Activated CD8-positive, alpha-beta memory T cell treated with anti-CD3 and anti-CD28 coated beads, Interleukin-2, amount 50 U/mL, for 1 hour (primary cell): ENCODE measurements at regions not wholly inside any gene's neighbourhood (a gene's known extent, or its start where the extent isn't known, plus 50 kb on each side); places are given as distances from the start of the nearest gene placed in this dataset.
"Not testable (repeated sequence)": the region's sequence is repeated elsewhere in the genome, so short reads cannot be mapped to it uniquely, and the experiment has no call there.

Experiments used
- DNase-seq: peaks from one replicate; pipeline ENCODE4 v3.0.0-alpha.2; 2020; ENCODE audit errors: extremely low read depth

DNA sequence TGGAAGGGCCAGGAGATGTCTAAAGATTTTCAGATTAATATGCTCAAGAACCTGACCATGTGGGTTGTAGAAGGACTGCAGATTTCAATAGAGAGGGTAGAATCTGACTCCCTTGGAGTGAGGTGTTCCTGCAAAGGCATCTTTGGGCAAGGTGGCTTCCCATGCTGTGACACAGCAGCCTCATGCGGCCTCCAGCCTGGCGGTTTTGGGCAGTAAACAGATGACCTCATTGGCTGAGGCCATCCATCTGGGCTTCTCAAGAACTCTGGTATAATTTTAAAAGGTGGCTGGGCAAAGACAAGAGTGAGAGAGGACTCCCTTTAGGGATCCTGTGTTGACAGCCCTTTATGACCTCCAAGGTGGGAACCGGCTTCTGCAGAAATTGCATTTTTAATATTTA is 90.3 kb upstream of the ERCC6L2 start:
- DNase-seq: no peak

DNA sequence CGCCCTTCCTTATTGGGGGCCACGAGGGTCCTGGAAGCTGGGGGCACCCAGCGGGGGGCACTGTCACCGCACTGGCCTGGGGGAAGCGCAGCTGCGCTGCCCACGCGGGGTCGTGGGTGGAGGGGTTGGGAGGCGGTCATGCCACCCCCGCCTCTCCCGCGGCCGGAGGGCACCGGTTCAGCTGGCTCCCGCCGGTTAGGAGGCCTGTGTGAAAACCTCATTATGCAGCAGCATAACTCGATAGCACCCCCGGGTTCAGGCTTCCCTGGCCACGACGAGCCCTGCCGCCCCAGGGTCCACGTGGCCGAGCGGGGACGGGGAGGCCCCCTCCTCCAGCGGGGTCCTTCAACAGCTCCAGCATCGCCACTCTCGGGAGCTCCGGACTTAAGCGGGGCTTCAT is 91.2 kb upstream of the ERCC6L2 start:
- no peak for DNase-seq

DNA sequence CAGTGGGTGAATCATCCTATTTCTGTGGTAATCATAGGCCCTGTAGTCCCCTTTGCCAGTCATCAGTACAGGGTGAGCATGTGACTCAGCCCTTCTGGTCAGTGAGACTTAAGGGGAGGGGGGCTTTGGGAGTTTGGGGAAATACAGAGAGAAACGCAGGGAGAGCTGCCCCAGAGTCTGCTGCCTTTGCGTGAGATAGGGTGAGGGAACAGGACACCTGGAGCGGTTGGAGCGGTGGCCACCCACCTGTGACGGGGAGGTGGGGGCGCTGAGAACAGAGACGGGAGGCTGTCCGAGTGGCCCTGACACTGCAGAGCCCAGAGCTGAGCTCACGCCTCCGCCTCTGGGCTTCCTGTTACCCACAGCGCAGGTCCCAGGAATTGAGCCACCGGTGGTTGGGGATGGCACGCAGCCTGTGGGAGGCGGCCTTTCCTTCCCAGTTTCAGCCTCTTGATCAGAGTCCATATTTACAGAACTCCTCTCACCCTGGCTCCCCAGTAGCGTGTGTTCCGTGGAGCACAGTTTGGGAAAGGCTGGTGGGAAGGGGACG is 92.0 kb upstream of the ERCC6L2 start:
- DNase-seq: no peak

DNA sequence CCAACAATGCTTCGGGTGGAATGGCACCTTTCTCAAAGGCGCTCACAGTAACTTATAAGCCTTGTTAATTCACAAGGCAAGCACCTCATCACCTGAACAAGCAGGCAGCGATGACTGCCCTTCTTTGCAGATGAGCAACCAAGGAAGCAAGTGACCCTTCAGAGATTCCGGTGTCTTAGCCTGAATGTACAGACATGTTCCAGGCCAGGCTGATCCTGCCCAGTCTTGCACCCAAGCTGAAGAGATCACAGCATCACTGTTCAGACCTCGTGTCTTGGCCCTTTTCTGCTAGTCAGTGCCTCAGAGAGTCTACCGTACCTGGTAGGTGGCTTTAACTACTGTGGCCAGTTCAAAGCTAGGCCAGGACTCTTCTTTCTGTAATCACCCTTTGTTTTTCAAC is 94.7 kb upstream of the ERCC6L2 start:
- no peak for DNase-seq

DNA sequence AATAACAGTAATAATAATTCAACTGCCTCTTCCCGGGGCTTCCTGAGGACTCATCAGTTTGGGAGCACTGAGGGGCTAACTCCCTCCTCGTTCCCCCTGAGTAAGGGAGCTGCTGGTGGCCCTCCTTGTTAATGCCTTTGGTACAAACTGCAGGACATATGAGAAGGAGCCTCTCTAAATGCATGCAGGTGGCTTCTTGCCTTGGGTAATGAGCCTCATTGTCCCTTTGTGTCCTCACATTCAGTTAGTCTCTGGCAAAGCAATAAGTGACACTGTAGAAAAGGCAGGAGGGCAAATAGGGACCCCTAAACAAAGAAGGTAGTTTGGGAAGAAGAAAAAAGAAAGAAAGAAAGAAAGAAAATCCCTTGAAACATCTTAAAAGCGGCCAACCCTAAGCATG is 95.4 kb upstream of the ERCC6L2 start:
- no peak for DNase-seq

DNA sequence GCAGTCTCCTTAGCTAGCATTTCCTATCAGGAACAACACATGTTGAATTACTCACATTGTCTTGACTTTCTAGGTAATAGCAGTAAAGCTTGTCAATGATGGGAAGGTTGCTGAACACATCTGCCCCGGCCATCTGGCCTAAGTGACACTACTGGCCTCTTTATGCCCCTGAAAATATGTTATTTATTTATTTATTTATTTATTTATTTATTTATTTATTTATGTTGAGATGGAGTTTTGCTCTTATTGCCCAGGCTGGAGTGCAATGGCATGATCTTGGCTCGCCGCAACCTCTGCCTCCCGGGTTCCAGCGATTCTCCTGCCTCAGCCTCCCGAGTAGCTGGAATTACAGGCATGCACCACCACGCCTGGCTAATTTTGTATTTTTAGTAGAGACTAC is 95.9 kb upstream of the ERCC6L2 start:
- DNase-seq: not testable (repeated sequence)

DNA sequence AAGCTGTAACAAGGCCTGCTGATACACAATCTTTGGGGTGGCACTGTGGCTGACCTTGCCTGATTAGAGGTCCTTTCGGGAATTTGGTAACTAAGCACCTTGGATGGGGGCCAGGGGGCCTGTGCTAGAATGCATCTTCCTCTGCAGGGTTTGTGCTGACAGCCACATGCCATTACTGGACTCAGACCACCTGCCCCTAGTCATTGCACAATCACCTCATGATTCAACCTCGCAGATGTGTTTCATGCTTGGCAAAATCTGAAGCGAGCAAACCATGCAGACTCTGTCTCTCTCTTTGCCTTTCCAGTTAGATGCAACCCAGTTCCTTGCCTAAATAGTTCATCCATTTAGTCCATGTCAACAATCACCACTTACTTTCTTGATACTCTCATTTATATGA is 96.5 kb upstream of the ERCC6L2 start:
- DNase-seq: no peak

DNA sequence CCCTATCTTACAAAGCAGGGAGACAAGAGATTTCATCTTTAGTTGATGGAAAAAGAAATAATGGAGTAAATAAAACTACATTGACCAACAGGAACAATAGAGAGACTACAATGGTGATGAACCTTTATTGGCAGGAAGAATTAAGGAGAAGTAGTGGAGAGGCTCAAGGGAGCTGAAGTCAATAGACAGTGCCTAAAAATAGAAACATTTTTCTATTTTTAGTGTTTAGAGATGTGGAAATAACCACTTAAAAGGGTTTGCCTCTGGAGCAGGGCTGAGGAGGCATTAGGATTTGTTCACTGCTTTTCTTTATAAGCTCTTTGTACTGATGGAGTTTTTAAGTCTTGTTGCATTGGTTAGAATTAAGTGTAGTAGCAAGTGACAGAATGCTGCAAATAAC is 98.4 kb upstream of the ERCC6L2 start:
- no peak for DNase-seq

DNA sequence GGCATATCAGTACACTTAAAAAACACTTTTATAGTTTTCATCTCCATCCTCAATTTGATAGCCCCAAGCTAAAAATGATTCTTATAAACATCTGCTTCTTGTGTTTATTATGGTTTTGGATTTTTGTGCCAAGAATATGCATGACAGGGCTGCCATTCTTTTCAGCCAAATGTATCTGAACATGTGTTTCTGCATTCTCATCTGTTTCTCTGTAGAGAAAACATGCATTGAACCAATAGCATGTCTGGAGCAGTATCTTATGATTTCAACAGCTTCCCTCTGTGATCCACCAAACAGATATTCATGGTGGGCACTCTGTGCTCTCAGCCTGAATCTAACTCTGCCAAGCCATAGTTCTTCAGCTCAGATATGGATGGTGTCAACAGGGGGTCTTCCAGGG is 99.3 kb upstream of the ERCC6L2 start:
- DNase-seq: no peak

DNA sequence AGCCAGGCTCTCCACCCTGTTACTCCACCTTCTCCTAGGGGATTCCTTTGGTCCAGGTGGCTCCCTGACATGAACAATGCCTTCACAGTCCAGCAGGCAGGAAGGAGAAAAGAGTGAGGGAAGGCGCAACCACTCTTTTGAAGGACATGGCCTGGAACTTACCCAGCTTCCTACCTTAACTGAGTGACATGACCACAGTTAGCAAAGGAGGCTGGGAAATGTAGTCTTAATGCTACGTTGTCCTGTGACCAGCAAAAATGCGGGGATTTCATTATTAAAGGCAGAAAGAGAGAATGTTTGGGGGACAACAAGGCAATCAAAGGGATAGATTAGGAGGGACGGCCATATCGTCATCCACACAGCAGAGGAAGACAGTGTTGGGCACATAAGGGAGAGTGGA is 100.3 kb upstream of the ERCC6L2 start:
- no peak for DNase-seq

DNA sequence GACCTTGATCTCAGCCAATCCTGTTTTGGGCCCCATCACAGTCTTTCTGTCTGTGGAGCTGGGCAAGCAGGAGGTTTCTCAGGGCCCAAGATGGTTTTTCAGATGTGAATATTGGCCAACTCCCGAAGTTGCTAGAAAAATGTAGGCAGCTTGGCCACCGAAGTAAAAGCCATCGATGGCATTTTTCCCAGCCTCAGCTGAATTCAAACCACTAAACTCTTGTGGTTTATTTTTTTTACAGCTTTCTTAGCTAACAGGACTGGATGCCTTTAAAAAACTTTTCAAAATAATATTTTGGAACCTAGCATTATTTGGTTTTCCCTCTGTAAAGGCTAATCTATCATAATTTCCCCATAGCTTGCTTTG is 102.5 kb upstream of the ERCC6L2 start:
- DNase-seq: no peak

DNA sequence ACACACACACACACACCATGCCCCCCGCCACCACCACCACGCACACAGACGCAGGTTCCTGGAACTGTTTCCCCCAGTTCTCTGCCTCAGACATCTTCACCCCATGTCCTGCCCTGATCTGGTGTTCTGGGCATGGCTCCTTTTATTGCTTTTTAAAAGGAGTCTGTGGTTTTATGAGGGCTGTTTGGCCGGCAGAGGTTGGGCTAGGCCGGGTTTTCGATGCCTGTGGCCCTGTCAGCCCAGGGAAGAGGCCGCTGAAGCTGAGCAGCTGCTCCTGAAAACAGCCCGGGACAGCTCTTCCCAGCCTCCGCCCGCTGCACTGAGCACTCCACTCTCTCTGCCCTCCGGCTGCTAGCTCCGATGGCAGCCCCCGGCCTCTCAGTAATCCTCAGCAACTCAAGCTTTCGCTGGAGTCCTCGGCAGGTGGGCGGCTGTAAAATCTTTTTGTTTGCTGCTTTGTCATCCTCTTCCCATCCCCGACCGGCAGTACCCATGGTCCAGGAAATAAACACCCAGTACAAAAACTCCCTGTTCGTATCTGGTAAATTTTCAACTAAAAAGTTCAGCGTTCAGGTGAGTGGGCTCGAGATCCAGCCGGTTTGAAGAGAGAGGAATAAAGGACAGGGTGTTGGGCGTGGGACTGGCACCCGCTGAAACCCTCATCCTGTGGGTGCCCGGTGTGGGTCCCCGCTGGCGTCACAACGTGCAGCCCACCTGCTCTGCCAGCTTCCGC is 103.0 kb upstream of the ERCC6L2 start:
- DNase-seq: no peak

DNA sequence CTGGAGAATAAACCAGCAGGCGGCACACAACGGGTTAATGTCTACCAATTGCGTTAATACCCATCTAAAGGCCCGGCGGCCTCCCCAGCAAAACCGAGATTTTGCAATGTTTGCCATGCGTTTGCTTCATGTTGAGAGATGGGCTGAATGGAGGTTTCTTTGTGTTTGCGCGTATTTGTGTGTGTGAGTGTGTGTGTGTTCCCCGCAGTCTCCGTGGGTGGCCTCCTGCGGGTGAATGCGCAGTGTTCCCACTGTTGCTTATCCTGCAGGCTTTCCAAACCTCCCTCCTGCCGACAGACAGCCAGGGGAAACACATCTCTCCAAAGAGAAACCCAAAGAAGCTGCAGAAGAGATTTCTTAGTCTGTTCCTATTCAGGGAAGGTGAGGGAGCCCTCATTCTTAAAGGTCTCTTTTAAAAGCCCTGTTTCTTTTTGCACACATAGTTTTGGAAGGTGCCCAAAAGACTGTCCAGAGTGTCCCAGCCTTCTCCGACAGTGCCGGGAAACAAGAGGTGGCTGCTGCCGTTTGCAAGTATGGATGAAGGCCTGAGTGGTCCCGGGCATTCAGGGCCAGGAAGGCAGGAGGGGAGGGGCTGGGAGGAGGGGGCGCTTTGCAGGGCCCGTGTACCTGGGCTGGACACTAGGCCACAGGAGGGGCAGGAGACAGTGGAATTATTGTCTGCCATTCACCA is 103.8 kb upstream of the ERCC6L2 start:
- DNase-seq: no peak

DNA sequence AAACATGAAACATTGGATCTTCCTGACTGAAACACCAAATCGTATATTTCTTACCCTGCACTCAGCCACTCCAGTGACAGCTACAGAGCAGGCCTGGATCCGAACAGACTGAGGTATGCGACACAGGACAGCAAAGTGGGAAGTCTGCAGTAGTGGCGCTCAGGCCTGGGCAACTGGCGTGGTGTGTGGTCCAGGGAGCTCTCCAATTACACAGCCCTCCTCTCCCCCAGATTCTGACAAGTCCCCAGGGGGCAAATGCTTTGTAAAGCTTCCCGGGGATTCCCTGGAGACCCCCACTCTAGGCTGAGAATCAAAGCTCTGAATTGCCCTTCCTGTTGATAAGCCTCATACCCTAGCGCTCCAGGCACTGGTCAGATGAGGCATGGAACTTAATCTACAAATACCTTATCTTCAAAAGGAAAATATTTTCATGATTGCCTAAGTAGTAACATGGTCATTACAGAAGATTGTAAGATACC is 104.8 kb upstream of the ERCC6L2 start:
- DNase-seq: no peak

DNA sequence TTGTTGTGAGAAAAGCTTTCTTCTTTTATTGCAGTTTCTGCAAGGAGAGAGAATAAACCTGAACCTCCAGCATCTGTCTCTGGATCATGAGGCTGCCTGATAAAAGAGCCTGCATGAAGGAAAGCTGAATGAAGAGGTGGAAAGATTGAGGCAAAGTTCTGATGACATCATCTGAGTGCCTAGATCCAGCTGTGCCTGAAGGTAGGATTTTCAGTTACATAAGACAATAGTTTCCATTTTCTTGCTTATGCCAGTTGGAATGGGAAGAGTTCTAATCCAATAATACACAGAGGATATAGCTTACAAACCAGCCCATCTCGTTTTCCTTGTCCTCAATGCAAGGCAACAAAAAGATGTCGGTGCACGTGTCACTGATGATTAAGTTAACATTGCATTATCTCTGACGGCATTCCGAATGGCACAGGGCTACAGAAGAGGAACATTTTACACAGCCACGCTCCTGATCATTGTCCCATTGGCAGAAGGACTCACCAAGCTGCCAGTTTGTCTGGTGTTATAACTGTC is 105.5 kb upstream of the ERCC6L2 start:
- no peak for DNase-seq

DNA sequence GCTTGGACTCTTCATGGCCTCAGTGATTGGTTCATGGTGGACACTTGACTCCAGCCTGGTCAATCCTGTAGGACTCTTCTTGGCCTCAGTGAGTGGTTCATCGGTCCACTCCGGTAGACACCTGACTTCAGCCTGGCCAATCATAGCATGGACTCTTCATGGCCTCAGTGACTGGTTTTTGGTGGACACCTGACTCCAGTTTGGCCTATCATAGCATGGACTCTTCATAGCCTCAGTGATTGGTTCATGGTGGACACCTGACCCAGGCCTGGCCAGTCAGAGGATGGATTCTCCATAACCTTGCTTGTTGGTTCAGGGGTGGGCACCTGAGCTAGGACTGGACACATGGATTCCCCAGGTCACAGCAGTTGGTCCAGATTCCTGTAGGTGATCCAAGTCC is 106.0 kb upstream of the ERCC6L2 start:
- DNase-seq: no peak

DNA sequence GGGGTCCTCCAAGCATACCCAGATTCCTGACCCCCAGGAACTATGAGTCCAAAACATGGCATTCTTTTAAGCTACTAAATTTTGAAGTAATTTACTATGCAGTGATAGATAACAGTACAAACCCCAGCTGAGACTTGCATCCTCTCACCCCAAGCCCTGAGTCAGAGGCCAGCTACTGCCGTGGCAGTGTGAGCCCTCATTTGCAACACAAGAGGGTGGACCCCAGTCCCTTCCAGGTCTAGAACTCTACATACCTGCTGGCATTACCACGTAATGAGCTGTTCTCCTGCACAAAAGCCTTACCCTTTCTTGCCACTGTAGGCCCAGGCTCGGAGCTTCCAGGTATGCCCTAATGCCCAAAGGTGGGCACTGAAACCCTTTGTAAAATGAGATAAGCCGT is 108.6 kb upstream of the ERCC6L2 start:
- no peak for DNase-seq

DNA sequence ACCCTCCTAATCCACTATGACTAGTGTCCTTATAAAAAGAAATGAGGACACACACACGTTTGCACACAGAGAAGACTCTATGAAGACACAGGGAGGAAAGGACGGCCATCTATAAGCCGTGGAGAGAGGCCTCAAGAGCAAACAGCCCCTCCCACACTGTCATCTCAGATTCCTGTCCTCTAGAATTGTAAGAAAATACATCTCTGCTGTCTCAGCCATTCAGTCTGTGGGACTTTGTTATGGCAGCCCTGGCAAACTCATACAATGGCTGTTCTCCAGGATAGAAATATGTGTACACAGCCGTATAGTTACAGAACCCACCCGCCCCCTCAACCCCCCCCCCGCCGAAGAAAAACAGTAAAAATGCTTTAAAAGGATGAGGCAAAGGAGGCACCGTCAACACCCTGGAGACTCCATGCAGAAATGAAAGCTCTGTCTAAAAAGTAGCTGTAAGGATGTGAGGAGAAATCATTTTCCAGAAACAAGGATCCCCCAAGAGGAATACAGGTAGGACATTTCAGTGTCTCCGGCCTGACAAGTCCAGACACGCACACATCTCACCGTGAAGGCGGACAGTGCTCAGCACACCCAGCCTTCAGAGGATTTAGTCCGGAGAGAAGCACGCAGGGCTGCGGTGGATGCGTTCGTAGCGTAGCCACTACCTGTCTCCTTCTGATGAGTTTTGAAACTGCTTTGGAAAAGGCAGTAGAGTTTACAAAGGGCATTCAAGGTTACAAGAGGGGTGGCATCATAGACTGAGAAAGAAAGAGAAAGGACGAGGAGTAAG is 110.8 kb upstream of the ERCC6L2 start:
- DNase-seq: no peak

DNA sequence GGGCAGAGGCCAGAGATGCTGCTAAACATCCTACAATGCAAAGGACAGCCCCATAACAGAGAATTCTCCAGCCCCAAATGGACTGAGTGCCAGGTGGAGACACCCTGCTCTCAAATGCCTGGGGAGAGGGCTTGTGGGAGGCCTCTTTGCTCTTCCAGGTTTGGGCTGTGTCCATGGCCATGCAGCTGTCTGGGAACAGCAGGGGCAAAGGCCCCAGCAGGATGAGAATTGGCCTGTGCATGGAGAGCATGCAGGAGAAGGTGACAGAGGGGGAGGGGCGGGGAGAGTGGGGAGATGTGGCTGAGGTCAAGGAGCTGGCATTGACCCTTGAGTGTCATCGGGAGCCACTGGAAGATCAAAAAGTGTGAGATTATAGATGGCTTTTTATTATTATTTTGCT is 111.5 kb upstream of the ERCC6L2 start:
- no peak for DNase-seq

DNA sequence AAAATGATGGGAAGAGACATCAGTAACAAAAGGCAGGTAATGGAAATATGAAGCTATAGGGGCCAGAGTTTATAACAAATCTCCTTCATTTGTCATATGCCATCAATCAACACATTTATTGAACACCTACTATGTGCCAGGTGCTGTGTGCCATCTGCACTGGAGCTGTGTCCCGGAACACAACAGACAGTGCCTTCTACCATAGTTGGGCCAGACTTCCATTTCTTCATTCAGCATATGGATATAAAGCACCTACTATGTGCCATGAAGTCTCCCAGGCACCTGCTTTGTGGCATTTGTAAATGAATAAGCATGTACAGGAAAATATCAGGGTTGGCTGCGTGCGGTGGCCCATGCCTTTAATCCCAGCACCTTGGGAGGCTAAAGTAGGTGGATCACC is 112.5 kb upstream of the ERCC6L2 start:
- no peak for DNase-seq

DNA sequence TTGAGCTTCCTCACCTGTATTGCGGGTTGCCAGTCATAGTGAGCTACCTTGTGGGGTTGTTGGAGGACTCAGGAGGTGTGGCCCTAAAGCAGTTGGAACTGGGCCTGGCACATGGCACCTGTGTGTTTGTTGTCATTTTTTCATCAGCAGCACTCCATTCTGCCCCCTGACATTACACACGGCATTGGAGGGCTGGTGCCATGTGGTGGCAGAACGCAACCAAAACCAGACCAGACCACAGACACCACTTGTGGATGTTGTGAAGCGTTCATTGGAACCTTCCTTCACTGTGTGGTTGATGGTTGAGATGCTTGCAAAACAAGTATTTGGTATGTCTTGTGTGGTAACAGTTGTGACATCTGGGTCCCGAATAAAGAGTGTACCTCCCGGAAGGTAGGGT is 113.2 kb upstream of the ERCC6L2 start:
- DNase-seq: no peak

DNA sequence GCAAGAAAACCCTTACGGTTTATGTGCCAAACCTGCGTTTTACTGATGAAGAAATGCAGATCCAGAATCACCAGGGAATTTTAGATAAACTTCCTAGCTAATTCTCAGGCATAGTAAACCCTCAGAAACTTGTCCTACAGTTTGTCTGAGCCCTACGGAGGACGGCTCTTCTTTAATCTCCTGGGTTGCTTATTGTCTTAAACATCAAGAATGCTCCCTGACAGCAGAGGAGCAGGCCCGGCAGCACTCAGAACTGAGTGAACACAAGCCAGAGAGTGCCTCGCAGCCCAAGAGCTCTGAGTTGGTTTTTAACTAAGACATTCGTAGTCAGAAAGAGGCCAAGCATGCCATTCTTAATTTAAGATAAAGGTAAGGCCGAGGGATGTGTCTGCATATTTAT is 114.7 kb upstream of the ERCC6L2 start:
- DNase-seq: no peak
